ENCODE measurements at regions not wholly inside any gene's neighbourhood (a gene's known extent, or its start where the extent isn't known, plus 50 kb on each side); places are given as distances from the start of the nearest gene placed in this dataset.

GRCh38 chr19:28505933-28506332, 707.0 kb downstream of the UQCRFS1 start:
- intact Hi-C loops (cut with DNase I), result no loop called here
- ATAC-seq, result no peak

GRCh38 chr19:28505134-28505533, 707.8 kb downstream of the UQCRFS1 start:
- Histone ChIP-seq H3K9me3 (peaks cover 0 to 2% (median 0%) of the 10 kb centered on the region in 11 donors), H3K27me3 (peaks cover 0 to 6% (median 0%) of the 10 kb centered on the region in 7 donors), H3K36me3 (no peaks in the 10 kb centered on the region), H3K4me3 (no peak overlapping the region), H3K4me1 (peaks cover 0 to 32% (median 0%) of the 10 kb centered on the region in 9 donors), H3K27ac (no peak overlapping the region)
- WGBS, 2 donors, result 72 to 73% methylated on average over 3 of the region's 3 CpGs
- intact Hi-C loops (cut with DNase I), result no loop called here
- ATAC-seq (no peak), DNase-seq (no peak)
- no peak for TF ChIP-seq CTCF (IDR thresholded peaks at IDR 0.05)

More at GRCh38 chr19:28505933-28506332, 707.0 kb downstream of the UQCRFS1 start:
- 72 to 91% methylated on average over 2 of the region's 2 CpGs for WGBS, 2 donors
- Histone ChIP-seq H3K4me3 (no peak overlapping the region), H3K27ac (no peak overlapping the region), H3K4me1 (peaks cover 0 to 24% (median 0%) of the 10 kb centered on the region in 9 donors), H3K36me3 (no peaks in the 10 kb centered on the region), H3K9me3 (peaks cover 0 to 2% (median 0%) of the 10 kb centered on the region in 11 donors), H3K27me3 (peaks cover 0 to 6% (median 0%) of the 10 kb centered on the region in 7 donors)
- no peak for DNase-seq
- TF ChIP-seq CTCF (IDR thresholded peaks at IDR 0.05), result no peak

DNA sequence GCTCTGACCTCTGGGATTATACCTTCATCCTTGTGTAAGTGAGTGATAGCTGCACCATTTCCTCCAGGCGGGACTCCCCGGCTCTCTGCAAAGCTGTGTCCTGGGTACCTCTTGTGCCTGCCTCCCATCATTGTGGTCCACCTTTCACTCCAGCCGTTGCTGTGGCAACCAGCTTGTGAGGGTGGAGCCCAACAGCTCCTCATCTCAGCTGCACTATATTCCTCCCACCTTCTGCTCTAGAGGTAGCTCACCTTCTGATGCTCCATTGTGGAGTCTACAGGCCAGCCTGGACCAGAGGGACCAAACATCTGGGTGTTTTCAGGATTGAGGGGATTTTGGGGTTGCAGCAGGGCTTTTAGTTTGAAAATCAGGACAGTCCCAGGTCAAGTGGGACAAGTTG, 708.2 kb downstream of the UQCRFS1 start:
- DNase-seq (no peak), ATAC-seq (no peak)
- TF ChIP-seq CTCF (IDR thresholded peaks at IDR 0.05), result no peak
- peaks cover 0 to 33% (median 0%) of the 10 kb centered on the region in 9 donors for H3K4me1 ChIP-seq
- no peak overlapping the region for H3K4me3 ChIP-seq
- peaks cover 0 to 2% (median 0%) of the 10 kb centered on the region in 11 donors for H3K9me3 ChIP-seq
- no peaks in the 10 kb centered on the region for H3K36me3 ChIP-seq
- H3K27ac ChIP-seq, result no peak overlapping the region
- H3K27me3 ChIP-seq, result peaks cover 0 to 6% (median 0%) of the 10 kb centered on the region in 7 donors
- 83 to 89% methylated on average over 3 of the region's 3 CpGs for WGBS, 2 donors
- intact Hi-C loops (cut with DNase I), result no loop called here

- H3K27ac ChIP-seq, result no peak overlapping the region
- ATAC-seq (peak in 2 of 8 donors; percentile 47 to 49), DNase-seq (no peak)
- 81 to 90% methylated on average over 3 of the region's 3 CpGs for WGBS, 2 donors
- TF ChIP-seq CTCF (IDR thresholded peaks at IDR 0.05), result no peak
- H3K27me3 ChIP-seq, result peaks cover 0 to 6% (median 0%) of the 10 kb centered on the region in 7 donors
- H3K4me1 ChIP-seq, result peaks cover 0 to 33% (median 0%) of the 10 kb centered on the region in 9 donors
- H3K4me3 ChIP-seq, result no peak overlapping the region
- H3K36me3 ChIP-seq, result no peaks in the 10 kb centered on the region
- intact Hi-C loops (cut with DNase I), result no loop called here
- peaks cover 0 to 2% (median 0%) of the 10 kb centered on the region in 11 donors for H3K9me3 ChIP-seq
These were observed 708.8 kb downstream of the UQCRFS1 start for GRCh38 chr19:28504139-28504538.

Measured in heart right ventricle (tissue), 16 donors.